Astrocyte of the spinal cord (primary cell): ENCODE measurements at regions not wholly inside any gene's neighbourhood (a gene's known extent, or its start where the extent isn't known, plus 50 kb on each side); places are given as distances from the start of the nearest gene placed in this dataset.

Experiments used
- DNase-seq: peaks from one replicate; pipeline ENCODE4 v3.0.0; 2011; ENCODE audit warnings: low read depth, low spot score
- H3K4me3 ChIP-seq: 2 replicates; pipeline ENCODE4 v1.5.1; 2011; ENCODE audit warnings: low read depth, mild to moderate bottlenecking, low read length, moderate library complexity
- in situ Hi-C: cut with HindIII; loops from 2 replicates; pipeline ENCODE4 v1.10.0; 2017; ENCODE audit warnings: low sequenced_read_pairs
- TF ChIP-seq, protein P1 (sequence below): IDR thresholded peaks from 2 replicates; pipeline ENCODE4 v1.5.1; 2012; ENCODE audit warnings: low read depth, mild to moderate bottlenecking, low read length, inconsistent platforms

- DNase-seq: no peak
- no peak overlapping the region for H3K4me3 ChIP-seq
- TF ChIP-seq, protein P1, sequence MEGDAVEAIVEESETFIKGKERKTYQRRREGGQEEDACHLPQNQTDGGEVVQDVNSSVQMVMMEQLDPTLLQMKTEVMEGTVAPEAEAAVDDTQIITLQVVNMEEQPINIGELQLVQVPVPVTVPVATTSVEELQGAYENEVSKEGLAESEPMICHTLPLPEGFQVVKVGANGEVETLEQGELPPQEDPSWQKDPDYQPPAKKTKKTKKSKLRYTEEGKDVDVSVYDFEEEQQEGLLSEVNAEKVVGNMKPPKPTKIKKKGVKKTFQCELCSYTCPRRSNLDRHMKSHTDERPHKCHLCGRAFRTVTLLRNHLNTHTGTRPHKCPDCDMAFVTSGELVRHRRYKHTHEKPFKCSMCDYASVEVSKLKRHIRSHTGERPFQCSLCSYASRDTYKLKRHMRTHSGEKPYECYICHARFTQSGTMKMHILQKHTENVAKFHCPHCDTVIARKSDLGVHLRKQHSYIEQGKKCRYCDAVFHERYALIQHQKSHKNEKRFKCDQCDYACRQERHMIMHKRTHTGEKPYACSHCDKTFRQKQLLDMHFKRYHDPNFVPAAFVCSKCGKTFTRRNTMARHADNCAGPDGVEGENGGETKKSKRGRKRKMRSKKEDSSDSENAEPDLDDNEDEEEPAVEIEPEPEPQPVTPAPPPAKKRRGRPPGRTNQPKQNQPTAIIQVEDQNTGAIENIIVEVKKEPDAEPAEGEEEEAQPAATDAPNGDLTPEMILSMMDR: no peak
- in situ Hi-C loops: loop anchor here (25.0 kb wide), 1 partner anchor 142 kb away; no protein-coding TSS in a partner anchor
Measured at GRCh38 chr11:123254357-123254756, 59.3 kb upstream of the CLMP start.

DNA sequence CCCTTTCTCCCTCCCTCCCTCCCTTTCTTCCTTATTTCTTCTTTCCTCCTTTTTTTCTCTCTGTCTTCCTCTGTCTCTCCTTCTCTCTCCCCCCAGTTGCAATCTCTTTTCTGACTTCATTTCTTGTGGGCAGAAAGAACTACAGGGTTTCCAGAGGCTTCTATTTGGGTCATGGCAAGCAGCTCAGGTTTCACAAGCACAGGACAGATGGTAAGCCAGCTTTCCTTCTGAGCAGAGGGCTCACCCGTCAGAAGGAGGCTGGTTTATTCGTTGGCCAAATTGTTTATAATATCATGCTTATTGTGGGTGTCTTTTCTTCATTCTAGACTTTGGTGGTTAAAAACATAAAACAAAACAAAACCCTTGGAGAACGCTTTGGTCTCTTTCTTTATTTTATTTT, 58.9 kb upstream of the CLMP start:
- peak; percentile 21 for DNase-seq
- TF ChIP-seq, protein P1: no peak
- in situ Hi-C loops: loop anchor here (25.0 kb wide), 1 partner anchor 142 kb away; no protein-coding TSS in a partner anchor
- H3K4me3 ChIP-seq: no peak overlapping the region

DNA sequence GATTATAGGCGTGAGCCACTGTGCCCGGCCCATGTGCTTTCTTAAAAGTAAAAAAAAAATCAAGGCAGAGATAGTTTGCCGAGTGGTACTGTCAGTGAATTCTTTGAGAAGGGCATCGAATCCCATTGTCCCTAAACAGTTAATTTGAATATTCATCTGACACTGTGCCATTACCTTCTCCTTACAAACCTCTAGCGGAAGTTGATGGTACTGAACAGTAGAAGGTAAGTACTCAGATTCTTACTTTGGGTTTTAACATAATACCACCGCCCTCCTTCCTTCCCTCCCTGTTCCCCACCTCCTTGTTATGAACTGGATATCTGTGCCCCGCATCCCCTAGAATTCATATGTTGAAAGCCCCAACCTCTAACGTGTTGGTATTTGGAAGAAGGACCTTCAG, 58.2 kb upstream of the CLMP start:
- TF ChIP-seq, protein P1: no peak
- DNase-seq: no peak
- H3K4me3 ChIP-seq: no peak overlapping the region
- in situ Hi-C loops: loop anchor here (25.0 kb wide), 1 partner anchor 141 kb away; no protein-coding TSS in a partner anchor

DNA sequence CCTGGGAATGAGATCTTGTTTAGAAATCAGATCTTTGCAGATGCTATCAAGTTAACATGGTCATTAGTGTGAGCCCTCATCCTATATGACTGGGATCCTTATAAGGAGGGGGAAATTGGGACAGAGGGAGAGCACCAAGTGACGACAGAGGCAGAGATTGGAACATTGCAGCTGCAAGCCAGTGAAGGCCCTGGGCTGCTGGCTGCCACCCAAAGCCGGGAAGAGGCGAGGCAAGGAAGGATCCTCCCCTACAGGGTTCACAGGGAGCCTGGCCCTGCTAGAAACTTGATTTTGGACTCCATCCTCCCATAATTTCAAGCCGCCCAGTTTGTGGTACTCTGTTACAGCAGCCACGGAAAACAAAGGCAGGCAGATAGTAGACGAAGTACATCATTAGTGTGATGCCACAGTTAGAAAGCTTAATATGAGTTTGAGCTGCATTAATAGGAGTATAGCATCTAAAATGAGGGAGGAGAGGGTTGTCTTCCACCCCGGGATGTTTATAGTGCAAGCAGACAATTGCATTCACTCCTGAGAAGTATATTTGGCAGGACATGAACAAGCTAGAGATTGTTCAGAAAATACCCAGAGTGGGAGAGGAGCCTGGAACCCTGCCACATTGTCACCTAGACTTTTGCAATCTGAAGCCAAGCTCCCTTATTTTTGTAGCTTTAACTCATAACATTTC, 56.8 kb upstream of the CLMP start:
- no peak for DNase-seq
- in situ Hi-C loops: loop anchor here (25.0 kb wide), 1 partner anchor 140 kb away; no protein-coding TSS in a partner anchor
- TF ChIP-seq, protein P1: no peak

DNA sequence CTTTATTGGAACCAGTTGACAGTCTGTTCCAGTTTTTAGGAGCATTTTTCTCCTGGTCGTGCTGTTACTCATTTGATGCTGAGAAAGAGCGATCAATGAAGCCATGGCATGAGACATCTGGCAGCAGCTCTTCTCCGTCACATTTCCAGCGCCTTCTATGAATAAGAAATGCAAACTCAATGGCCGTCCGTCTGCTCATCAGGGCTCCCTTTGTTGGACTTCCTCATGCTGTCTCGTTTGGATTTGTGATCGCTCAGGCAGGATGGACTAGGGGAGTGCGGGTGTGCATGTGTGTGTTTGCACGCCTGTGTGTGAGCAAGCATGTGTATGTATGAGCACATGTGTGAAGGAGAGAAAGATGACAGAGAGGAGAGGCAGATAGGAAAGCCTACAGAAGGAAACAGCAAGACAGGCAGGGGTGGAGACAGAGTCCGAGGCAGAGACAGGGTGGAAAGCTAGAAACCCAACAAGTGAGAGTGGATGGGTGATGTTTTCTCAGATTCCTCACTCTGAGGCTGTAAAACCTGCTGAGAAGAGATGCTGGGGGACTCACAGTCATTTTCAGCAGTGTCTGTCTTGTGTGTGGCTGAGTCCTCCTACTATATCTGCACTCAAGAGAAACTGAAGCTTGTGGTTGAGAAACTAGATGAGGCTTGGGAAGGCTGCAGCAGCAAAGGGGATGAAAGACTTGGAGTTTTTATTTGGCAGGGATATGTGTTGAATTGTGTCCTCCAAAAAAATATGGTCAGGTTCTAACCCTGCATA, 56.0 kb upstream of the CLMP start:
- DNase-seq: no peak
- in situ Hi-C loops: loop anchor here (25.0 kb wide), 1 partner anchor 139 kb away; no protein-coding TSS in a partner anchor
- TF ChIP-seq, protein P1: no peak
- H3K4me3 ChIP-seq: no peak overlapping the region

More for the DNA sequence above, 56.8 kb upstream of the CLMP start:
- no peak overlapping the region for H3K4me3 ChIP-seq

DNA sequence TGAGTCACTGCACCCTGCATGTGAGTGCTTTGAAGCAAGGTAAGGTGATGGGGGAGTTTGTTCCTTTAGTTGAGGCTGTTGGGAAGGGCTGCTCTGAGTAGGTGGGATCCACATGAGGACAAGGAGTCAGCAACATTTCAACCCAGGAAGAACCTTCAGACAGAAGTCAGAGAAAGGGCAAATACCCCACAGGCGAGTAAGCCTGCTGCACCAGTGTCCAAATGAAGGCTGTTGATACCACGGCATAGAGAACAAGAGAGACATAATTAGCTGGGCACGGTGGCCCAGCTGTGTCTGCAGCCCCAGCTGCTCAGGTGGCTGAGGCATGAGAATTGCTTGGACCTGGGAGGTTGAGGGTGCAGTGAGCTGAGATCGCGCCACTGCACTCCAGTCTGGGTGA, 54.3 kb upstream of the CLMP start:
- no peak overlapping the region for H3K4me3 ChIP-seq
- DNase-seq: no peak
- in situ Hi-C loops: no loop called here
- TF ChIP-seq, protein P1: no peak
